H7 (cell line): ENCODE measurements at regions not wholly inside any gene's neighbourhood (a gene's known extent, or its start where the extent isn't known, plus 50 kb on each side); places are given as distances from the start of the nearest gene placed in this dataset.
A peak's percentile ranks its signal among the peaks of the same experiment; 100 is the strongest.
"Not testable (repeated sequence)": the region's sequence is repeated elsewhere in the genome, so short reads cannot be mapped to it uniquely, and the experiment has no call there.

Source experiments
- DNase-seq: peaks from one replicate; pipeline ENCODE4 v3.0.0; 2012
- H3K27me3 ChIP-seq: 2 replicates; pipeline ENCODE4 v1.6.0; 2011; ENCODE audit warnings: mild to moderate bottlenecking, low read length; ENCODE audit not compliant: control insufficient read depth, insufficient read depth
- H3K36me3 ChIP-seq: replicated peaks from 2 replicates; pipeline ENCODE4 v1.5.1; 2011; ENCODE audit warnings: low read length; ENCODE audit not compliant: control insufficient read depth, insufficient read depth
- H3K4me3 ChIP-seq: 2 replicates; pipeline ENCODE4 v1.5.1; 2011; ENCODE audit warnings: low read depth, mild to moderate bottlenecking, control low read depth, low read length, moderate library complexity; ENCODE audit not compliant: insufficient read depth

DNA sequence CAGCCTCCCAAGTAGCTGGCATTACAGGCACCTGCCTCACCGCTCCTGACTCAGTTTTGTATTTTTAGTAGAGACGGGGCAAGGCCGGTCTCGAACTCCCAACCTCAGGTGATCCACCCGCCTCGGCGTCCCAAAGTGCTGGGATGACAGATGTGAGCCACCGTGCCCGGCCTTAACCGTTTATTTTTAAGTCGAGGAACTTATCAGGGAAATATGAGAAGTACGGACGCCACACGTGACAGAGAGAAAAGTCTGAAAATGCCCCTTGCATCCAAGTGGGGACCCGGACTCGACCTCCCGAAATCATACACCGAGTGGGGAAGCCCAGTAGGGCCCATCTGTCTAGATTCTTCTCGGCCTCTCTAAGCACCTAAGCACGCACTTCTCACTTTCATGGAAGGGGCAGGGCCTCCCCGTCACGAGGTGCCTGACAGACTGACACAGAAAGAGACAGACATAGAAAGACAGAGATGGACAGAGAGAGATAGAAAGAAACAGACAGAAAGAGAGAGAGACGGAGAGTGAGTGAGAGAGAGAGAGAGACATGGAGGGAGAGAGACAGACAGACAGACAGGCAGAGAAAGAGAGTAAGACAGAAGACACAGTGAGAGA, 756.5 kb upstream of the DEFB115 start:
- Histone ChIP-seq H3K36me3 (no peaks in the 10 kb centered on the region), H3K27me3 (no peaks in the 10 kb centered on the region), H3K4me3 (no peak overlapping the region)
- DNase-seq, result no peak

DNA sequence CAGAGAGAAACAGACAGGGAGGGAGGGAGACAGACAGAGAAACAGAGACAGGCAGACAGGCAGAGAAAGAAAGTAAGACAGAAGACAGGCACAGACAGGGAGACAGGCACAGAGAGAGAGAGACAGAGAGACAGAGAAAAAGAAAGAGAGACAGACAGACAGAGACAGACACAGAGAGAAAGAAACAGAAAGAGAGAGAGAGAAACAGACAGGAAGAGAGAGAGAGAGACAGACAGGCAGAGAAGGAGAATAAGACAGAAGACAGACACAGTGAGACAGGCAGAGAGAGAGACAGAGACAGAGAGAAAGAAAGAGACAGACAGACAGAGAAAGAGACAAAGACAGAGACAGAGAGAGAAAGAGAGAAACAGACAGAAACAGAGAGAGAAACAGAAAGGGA, 754.8 kb upstream of the DEFB115 start:
- H3K4me3 ChIP-seq, result no peak overlapping the region
- DNase-seq, result no peak
- H3K27me3 ChIP-seq, result no peaks in the 10 kb centered on the region

DNA sequence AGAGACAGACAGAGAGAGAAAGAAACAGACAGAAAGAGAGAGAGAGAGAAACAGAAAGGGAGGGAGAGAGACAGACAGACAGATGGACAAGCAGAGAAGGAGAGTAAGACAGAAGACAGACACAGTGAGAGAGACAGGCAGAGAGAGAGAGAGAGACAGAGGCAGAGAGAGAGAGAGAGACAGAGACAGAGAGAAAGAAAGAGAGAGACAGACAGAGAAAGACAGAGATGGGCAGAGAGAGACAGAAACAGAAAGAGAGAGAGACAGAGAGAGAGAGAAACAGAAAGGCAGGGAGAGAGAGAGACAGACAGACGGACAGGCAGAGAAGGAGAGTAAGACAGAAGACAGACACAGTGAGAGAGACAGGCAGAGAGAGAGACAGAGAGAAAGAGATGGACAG, 754.3 kb upstream of the DEFB115 start:
- H3K4me3 ChIP-seq, H3K36me3 ChIP-seq, H3K27me3 ChIP-seq, DNase-seq: not testable (repeated sequence)

More for the DNA sequence above, 754.8 kb upstream of the DEFB115 start:
- no peaks in the 10 kb centered on the region for H3K36me3 ChIP-seq

DNA sequence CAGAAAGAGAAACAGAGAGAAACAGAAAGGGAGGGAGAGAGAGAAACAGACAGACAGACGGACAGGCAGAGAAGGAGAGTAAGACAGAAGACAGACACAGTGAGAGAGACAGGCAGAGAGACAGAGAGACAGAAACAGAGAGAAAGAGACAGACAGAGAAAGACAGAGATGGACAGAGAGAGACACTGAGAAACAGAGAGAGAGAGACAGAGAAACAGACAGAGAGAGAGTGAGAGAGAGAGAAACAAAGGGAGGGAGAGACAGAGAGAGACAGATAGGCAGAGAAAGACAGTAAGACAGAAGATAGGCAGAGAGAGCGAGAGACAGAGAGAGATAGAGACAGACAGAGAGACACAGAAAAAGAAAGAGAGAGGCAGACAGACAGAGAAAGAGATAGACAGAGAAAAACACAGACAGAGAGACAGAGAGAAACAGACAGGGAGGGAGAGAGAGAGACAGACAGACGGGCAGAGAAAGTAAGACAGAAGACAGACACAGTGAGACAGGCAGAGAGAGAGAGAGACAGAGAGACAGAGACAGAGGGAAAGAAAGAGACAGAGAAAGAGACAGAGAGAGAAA, 753.4 kb upstream of the DEFB115 start:
- Histone ChIP-seq H3K4me3 (no peak overlapping the region), H3K36me3 (no peaks in the 10 kb centered on the region), H3K27me3 (no peaks in the 10 kb centered on the region)
- no peak for DNase-seq

DNA sequence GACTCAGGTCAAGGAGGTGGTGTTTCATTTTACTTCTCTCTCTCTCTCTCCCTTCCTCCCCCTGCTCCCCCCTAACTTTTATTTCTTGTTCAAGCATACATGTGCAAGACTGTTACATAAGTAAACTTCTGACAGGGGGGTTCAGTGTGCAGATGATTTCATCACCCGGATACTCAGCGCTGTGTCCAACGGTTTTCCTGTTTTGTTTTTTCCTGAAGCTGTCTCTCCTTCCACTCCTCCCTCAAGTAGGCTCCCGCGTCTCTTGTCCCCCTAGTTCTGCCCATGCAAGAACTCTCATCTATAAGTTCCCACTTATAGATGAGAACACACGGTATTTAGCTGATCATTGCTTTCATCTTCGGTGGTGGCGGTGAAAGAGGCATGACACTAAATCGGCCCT, 751.9 kb upstream of the DEFB115 start:
- H3K4me3 ChIP-seq, result no peak overlapping the region
- DNase-seq, result no peak
- H3K36me3 ChIP-seq, result no peaks in the 10 kb centered on the region
- H3K27me3 ChIP-seq, result no peaks in the 10 kb centered on the region

DNA sequence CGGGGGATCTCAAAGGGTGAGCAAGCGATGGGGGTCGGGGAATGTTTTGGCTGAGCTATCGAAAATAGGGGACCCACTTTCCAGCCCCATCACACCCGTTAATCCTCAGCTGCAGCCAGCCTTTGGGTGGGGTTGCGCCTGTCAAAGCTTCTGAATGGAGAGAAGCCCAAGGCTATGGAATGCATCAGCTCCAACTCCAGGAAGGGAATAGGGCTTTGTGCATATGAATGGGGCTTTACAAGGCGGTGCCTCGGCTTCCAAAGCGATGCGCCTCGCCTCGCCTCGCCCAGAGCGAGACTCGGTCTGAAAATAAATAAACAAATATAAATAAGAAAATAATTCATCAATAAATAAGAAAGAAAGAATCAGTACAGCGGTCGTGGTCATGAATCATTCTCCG, 751.4 kb upstream of the DEFB115 start:
- H3K27me3 ChIP-seq, result no peaks in the 10 kb centered on the region
- H3K36me3 ChIP-seq, result no peaks in the 10 kb centered on the region
- peak; percentile 42 for DNase-seq
- H3K4me3 ChIP-seq, result no peak overlapping the region

DNA sequence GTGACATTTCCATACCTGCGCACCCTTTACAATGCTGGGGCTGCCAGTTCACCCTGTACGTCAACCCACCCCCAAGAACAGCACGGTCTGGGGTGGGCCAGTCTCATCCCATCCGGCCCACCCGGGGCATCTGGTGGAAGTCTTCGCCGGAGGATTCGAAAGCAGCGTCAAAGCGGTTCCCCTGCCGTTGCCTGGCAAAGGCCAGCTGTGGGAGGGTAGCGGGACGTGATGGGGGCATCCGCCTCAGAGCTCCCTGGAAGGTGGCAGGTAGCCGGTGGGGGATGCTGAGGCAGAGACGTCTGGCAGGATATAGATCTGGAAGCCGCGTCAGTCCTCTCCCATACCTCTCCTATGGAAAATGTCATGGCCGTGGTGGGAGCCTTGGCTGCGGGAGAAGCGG, 749.1 kb upstream of the DEFB115 start:
- H3K27me3 ChIP-seq, H3K36me3 ChIP-seq, DNase-seq, H3K4me3 ChIP-seq: not testable (repeated sequence)

DNA sequence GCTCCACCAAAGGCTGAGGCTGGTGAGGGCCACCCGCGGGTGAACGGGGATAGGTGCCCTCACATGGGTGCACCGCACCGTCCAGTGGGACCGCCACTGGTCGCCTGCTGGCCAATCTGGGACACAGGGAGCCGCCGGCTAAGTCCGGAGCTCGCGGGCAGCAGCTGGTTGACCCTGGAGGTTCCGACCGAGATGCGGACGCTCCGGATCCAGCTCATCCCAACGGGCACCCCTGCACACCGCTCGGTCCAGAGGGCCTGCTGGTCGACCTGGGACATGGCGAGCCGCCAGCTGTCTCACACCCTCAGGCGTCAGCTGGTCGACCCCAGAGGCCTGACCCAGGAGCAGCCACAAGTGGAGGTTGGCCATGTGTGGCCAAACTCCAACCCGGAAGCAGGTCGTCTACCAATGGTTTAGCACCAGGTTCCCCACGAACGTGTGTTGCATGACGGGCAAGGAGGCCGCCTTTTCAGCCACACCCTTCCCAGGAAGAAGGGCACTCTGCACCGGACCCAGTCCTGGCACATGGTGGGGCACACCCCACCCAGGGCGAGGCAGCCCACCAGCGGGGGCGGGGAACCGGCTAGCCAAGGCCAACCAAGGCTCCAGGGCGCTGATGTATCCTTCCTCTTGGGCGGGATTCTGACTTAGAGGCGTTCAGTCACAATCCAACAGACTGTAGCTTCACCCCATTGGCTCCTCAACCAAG, 746.0 kb upstream of the DEFB115 start:
- Histone ChIP-seq H3K4me3 (no peak overlapping the region), H3K27me3 (no peaks in the 10 kb centered on the region), H3K36me3 (no peaks in the 10 kb centered on the region)
- peak; percentile 38 for DNase-seq

DNA sequence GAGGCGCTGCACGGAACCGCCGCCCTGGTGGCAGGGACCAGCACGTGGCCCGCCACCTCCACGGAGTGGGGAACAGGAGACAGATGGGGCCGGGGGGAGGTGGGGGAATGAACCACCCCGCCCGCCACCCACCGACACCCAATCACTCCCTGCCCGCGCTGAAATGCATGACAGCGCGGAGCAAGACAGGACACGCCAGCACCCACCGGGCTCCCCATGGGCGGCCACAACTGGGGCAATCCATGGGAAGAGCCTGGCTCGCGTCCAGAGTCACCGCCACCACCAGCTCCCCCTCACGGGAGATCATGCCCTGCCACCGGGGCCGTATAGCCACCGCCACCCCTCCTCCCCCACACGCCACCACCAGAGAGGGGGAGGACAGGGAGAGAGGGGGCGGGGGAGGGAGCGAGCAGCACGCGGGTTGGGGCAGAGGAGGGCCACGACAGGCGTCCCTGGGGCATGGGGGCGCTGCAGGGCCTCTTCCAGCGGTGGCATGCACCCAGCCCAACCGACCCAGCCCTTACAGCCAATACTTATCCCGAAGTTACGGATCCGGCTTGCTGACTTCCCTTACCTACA, 744.3 kb upstream of the DEFB115 start:
- no peaks in the 10 kb centered on the region for H3K36me3 ChIP-seq
- no peaks in the 10 kb centered on the region for H3K27me3 ChIP-seq
- no peak overlapping the region for H3K4me3 ChIP-seq
- DNase-seq, result peak; percentile 37

DNA sequence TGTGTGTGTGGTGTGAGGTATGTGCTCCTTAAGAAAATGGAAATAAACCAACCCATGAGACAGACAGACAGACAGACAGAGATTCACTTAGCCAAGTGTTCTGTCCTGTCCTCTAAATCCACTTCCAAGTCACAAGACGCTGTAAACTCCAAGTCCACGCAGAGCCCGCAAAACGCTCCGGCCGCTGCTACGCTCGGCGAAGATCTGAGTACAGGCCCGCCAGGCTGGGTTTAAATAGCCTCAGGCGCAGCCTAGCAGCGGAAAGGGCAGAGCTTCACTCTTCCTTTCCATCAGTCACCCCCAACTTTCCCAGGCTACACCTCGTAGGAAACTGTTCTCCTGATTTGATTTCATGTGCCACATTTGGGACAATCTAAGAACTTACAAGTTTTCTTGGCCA, 741.5 kb upstream of the DEFB115 start:
- not testable (repeated sequence) for DNase-seq, H3K27me3 ChIP-seq, H3K4me3 ChIP-seq, H3K36me3 ChIP-seq

DNA sequence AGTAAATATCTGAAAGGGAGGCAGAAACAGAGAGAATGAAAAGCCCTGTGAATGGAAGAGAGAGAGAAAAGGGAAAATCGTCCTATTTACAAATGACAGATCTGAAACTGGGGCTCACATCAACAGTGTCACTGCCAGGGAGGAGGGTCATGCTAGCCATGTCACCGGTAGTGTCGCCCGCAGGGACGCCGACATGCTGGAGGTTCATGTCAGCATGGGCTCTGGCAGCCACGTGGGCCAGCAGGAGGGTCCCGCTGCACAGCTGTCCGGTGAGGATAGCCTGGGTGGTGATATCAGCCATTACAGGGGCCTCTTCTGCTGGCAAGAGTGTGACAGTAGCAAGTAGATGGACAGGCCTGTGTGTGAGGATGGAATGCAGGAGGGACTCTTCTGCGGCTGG, 738.6 kb upstream of the DEFB115 start:
- H3K27me3 ChIP-seq, DNase-seq, H3K4me3 ChIP-seq, H3K36me3 ChIP-seq: not testable (repeated sequence)

DNA sequence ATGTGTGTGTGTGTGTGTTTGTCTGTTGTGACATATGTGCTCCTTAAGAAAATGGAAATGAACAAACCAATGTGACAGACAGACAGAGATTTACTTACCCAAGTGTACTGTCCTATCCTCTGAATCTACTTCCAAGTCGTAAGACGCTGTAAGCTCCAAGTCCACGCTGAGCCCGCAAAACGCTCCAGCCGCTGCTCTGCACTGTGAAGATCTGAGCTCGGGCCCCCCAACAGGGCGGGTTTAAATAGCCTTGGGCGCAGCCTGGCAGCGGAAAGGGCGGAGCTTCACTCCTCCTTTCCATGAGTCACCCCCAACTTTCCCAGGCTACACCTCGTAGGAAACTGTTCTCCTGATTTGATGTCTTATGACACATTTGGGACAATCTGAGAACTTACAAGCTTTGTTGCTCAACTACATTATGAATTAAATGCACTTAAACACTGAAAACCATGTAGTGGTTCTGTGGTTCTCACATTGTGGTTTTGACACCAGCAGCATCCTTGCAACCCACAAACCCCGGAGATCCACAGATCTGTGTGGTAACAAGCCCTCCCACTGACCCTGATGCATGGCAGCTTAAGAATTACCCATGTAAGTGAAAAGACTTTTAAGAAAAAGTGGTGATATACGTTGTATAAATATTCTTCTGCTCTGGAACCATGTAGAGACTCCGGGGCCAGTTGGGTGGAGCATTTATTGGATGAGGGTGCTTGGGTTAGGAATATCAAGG, 735.6 kb upstream of the DEFB115 start:
- DNase-seq, H3K4me3 ChIP-seq, H3K27me3 ChIP-seq, H3K36me3 ChIP-seq: not testable (repeated sequence)

DNA sequence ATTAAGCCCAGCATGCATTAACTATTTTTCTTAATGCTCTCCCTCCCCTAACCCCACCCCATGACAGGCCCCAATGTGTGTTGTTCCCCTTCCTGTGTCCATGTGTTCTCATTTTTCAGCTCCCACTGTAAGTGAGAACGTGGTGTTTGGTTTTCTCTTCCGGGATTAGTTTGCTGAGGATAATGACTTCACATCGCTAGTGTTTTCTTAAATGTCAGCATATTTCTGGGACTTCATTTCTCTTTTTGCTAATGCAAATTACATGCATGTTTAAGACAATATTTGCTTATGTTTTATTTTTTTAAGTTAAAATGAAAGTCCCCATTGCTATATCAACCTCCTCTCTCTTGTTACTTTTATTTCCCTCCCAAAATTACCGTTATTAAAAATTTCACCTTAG, 733.3 kb upstream of the DEFB115 start:
- not testable (repeated sequence) for H3K4me3 ChIP-seq, H3K36me3 ChIP-seq, DNase-seq, H3K27me3 ChIP-seq

DNA sequence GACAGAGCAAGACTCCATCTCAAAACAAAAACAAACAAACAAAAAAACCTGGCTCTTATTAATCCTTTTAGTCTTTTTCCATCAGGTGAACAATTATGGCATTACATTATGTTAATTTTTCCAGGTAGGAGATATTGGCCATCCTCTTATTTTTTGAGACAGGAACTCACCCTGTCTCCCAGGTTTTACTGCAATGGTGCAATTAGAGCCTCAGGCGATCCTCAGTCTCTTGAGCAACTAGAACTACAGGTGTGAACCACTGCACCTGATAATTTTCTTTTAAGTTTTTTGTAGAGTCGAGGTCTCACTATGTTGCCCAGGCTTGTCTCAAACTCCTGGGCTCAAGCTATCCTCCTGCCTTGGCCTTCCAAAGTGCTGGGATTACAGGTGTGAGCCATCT, 732.7 kb upstream of the DEFB115 start:
- H3K36me3 ChIP-seq, H3K27me3 ChIP-seq, H3K4me3 ChIP-seq, DNase-seq: not testable (repeated sequence)

DNA sequence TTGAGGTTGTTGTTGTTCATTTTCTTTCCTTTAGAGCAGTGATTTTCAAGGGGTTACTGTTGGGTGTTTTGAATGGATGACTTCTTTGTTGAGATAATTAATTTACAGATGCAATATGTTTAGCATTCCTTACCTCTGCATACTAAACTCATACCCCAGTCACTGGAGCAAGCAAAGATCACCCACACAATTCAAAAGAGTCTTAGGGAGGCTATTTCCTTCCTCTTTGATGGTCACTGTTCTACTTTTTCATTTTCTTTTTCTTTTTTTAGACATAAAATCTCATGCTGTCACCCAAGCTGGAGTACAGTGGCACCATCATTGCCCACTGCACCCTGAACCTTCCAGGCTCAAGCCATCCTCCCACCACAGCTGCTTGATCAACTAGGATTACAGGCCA, 723.8 kb upstream of the DEFB115 start:
- DNase-seq, H3K4me3 ChIP-seq, H3K27me3 ChIP-seq, H3K36me3 ChIP-seq: not testable (repeated sequence)
